Fibroblast of skin of scalp (primary cell): ENCODE measurements at regions not wholly inside any gene's neighbourhood (a gene's known extent, or its start where the extent isn't known, plus 50 kb on each side); places are given as distances from the start of the nearest gene placed in this dataset.

Experiments
- DNase-seq: peaks from one replicate; pipeline ENCODE4 v3.0.0-alpha.2; 2013

DNA sequence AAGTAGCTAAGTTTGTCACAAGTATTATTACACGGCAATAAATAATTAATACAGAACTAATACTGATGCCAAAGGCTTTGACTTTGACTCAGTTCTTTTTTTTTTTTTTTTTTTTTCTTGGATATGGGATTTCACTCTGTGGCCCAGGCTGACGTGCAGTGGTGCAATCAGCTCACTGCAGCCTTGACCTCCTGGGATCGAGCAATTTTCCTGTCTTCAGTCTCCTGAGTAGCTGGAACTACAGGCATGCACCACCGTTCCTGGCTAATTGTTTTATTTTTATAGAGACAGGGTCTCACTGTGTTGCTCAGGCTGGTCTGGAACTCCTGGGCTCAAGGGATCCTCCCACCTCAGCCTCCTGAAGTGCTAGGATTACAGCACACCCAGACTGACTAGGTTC, 284.5 kb downstream of the SS18 start:
- no peak for DNase-seq

DNA sequence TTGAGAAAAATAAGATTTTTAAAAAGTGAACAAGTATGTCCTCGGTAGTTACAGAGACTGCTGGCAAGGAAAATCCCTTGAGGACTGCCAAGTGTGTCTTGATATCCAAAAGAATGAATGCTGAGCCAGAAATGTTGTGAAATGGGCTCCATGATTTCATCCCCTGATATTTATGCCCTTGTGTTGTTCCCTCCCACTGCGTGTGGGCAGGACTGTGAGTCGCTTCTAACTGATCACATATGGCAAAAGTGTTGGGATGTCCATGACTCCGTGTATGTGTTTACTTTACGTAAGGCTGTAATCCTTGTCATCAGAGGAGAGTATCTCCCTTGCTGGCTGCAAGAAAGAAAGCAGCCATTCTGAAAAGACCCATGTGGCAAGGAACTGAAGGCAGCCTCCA, 285.1 kb downstream of the SS18 start:
- DNase-seq = peak; percentile 93

DNA sequence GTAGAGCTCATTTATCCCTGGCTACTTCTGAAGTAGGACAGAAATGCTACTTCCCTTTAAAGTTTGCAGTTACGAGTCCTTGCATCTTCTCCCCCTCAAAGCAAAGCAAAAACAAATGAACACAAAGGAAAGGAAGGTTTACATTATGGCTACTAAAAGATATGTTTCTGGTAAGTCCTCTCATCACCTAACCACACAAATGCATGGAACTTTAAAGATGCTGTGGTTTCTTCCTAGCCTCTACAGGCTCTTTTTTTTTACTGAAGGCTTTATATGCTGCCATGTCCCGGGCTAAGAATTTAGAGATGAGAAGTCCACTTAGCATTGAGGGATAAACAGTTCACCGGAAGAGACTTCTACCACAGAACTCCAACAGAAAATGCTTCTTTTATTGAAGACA, 291.2 kb downstream of the SS18 start:
- peak; percentile 65 for DNase-seq

DNA sequence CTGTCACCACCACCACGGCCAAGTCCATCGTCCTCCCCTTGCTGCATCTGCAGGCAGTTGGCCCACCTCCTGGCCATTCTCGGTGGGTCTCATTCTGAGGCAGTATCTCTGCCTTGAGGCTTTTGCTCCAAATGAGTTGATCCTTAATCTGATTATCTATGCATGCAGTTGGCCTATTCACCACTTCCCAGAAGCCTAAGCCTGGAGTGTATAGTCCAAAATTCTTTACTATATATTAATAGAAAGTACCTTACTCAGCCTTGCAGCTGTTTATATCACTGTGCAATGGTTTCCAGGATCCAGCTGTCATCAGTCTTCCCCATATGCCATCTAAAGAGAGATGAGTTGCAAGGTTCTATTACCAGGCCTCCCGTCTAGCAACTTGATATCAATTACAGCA, 292.4 kb downstream of the SS18 start:
- no peak for DNase-seq

DNA sequence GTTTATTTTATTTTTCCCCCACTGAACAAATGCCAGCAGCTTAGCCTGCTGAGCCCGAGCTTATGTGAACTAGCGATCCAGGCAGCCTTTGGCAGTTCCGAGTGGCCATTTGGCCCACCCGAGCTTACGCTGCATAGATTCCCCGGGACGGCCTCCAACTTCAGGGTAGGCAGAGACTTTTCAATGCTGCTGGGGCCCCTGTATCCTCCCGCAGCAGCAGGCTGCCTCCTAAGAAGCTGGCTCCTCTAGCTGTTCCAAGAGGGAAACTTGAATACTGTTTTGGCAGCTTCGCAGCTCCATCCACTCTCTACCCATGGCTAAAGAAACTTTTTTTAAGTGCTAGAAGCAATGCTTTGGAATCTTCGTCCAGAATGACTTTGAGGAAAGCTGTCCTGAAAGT, 295.2 kb downstream of the SS18 start:
- no peak for DNase-seq

DNA sequence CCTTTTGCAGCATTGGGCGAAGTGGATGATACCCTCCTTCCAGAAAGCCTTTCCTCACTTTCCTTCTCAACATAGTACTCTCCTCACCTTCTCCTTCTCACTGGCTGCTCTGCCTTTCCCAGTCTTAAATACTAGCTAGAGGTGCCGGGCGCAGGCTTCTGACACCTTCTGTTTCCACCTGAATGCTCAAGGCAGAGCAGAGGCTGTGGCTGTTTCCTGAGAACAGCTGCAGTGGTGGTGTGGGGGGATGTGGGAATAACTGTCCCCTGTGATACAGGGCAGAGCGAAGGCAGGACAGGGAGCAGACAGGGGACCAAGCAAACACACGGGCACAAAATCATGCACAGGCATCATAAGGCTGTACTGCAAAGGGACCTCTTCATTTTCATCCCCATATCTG, 303.1 kb downstream of the SS18 start:
- DNase-seq = no peak

DNA sequence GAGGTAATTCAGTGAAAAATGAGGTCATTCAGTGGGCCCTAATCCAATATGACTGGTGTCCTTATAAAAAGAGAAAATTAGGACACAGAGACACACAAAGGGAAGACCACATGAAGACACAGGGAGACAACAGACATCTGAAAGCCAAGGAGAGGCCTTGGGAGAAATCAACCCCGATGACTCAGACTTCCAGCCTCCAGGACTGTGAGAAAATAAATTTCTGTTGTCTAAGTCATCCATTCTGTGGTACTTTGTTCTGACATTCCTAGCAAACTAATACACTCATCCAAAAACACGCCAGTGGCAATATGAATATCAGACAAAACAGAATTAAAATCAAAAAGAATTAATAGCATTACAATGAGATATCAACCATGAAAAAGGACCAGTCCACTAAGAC, 303.7 kb downstream of the SS18 start:
- DNase-seq = peak; percentile 96

DNA sequence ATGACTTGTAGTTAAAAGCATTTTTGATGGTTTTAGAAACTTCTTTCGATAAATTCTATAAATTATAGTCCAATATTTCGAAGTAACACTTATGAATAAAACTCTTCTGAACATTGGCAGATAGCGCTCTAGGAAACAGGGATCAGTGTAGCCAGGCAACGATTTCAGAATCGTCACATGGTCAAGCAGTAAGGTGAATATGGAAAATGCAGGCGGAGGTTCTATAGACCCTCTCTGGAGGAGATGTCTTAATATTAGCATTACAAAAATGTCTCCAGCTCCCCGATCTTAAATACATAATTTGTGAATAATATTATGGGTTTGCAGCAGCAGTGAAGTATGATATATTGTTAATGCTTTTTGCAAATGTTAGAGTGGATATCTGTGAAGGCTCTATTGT, 310.3 kb downstream of the SS18 start:
- no peak for DNase-seq

DNA sequence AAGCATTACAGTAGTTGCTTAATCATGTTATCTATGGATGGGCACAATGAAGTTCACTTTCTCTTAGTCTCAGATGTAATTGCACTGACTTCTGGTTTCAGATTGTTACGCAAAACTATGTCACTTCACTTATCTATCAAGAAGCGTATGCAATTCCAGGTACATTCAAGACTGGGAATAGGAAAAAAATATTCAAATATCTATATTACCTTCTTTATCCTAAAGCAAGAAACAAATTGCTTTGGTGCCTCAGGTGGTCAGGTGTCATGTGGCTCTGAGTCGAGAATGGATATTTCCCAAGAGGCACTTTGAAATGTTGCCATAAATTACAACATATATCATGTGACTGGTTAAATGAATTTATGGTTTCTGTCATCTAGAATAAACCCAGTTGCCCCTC, 318.6 kb downstream of the SS18 start:
- DNase-seq = no peak

DNA sequence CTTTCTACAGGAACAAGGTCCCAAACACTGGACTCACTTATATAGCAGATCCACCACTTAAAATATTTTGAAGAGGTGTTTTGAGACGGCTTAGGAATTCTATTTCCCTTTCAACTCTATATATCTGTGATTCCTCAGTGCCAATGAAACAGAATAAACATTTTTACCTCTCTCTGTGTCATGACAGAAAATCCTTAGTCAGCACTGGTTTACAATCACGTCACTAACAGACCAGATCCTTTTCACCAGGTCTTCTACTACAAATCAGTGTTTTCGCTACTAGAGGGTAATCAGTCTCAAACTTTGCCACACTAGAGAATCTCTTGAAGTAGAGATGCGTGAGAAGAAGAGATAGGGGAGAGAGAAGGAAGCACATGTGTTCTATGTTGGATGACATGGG, 325.6 kb downstream of the SS18 start:
- DNase-seq = no peak

DNA sequence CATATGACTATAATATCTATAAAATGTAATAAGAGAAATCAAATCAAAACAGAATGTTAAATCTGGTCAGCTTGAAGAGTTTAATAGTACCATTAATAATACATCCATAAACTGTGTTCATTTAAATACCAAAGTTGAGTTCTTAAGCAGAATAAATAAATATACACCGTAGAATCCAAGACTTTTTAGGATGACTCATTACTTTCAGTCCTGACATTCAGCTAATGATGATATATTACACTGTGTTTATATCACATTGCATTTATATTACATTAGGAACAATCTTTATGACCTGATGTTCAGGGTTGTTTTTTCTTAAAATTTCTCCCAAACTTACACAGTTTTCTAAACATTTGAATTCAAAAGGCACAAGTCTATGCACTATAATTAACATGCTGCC, 331.3 kb downstream of the SS18 start:
- DNase-seq = peak; percentile 62

DNA sequence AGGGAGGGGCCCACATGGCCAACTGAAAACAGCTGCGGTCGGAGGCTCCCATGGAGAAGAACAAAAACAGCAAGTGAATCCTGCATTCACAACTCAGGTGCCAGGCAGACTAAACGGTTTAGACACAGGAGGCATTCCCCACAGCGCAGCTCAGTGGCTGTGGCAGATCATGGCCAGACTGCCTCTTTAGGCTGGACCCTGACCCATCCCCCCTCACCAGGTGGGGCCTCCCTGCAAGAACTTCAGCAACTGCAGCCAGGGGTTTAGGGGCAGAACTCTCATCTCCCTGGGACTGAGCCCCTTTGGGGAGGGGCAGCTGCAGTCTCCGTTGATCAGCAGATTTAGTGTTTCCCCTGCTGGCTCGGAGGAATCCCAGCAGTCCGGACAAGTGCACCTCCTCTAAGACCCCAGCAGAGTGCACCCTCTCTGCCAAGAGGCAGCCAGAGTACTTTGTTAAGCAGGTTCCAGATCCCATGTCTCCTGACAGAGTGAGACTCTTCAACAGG, 346.7 kb downstream of the SS18 start:
- DNase-seq = peak; percentile 29

DNA sequence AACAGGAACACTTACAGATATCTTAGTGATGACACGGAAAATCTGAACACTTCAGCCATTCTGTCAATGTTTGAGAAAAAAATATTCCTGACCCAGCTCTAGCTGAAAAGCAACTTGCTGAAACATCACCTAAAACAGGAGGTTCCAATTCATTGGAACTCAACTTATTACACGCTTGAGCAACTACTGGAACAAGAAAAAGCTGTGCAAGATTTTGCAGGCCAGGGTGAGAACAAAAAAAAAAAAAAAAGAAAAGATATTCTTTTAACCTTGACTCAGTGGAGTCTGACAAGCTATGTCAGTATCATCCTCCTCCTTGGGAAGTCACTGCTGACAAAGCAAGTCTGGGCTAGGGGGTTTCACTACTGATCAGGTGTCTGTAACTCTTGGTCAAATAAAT, 351.0 kb downstream of the SS18 start:
- no peak for DNase-seq

DNA sequence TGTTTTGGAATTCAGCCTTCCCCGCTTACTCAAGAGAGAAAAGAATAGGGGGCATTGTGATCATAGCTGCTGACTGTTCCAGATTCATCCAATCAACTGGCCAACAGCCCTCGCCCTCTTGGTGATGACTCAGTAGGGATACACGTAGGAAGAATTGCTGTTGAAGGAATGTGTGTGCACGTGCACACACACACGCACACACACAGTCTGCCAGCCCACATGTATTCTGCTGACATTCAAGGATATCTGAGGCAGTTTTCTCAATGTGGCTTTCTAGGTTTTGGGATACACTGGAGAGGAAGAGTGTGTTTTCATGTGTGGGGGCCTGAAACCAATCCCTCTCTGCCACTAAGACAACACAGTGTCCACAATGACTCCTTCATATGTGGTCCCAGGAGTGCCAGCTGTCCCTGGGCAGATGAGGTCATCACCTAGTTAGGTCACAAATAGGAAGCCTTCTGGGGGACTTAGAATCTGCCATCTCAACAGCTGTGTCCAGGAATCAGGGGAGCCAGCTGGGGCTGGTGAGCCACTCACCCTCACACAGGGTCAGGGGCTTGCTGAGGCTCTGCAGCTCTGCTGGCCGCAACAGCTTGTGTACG, 352.6 kb downstream of the SS18 start:
- DNase-seq = peak; percentile 99

DNA sequence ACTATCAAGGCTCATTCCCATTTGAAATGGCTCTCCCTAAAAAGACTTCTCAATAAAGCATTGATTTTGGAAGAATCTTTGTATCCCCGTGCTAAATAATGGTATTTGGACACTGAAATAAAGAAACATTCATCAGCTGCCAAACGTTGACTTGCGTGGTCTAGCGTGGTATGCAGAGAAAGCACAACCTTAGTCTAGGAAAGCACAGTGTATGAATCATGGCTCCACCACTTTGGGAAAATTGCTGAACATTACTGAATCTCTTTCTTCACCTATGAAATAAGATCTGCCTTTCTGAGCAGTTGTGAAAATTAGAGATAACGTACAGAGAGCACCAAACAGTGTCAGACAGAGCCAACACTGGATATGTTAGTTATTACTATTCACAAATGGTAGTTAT, 353.9 kb downstream of the SS18 start:
- peak; percentile 60 for DNase-seq

DNA sequence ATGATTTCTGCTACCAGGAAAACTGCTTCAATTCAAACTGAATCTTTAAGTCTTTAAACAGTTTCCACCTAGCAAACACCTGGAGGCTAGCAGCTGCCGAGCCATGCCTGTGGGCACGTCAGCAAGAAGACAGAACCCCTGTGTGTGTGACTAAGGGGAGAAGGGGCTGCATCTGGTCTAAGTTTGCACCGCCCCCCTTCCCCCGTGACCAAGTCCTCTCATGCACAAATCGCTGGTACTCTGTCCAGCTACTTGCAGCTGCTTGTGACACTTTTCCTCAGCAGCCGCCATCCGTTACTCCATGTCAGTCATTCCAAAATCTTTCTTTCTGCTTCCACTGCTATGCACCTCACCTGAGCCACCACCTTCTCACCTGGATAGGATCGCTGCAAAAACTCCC, 355.0 kb downstream of the SS18 start:
- no peak for DNase-seq

DNA sequence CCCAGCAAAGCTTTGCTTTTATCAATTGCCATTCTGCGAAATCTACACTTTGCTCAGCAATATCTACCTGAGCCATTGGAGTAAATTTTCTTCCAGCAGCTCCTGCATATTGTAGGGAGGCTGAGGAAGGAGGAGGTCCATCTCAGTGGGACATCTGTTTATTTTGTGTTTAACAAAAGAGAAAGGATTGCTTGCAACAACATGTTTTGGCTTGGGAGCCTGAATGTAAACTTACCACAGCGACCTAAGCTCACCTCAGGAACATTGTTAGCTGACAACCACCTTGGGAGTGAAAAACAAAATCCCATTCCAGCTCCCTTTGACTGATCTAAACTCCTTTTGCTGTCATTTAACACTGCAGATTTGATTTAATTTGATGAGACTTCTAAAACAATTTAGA, 356.1 kb downstream of the SS18 start:
- DNase-seq = no peak

DNA sequence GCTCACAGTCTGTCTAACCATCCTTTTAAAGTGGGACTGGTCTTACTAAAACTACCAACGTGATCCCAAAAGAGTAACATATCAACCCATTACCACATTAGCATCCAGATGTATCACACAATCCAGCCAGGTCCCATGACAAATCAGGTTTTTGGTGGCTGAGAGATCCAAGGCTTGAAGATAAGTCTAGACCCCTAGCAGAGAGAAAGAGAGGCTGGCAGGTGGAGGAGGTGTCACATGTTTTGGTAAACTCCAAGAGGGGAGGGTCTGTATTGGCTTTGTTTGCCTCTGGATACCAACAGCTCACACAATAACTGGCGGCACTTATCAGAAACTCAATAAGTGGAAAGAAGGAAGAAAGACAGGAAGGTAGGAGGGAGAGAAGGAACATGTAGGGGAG, 357.6 kb downstream of the SS18 start:
- DNase-seq = no peak

DNA sequence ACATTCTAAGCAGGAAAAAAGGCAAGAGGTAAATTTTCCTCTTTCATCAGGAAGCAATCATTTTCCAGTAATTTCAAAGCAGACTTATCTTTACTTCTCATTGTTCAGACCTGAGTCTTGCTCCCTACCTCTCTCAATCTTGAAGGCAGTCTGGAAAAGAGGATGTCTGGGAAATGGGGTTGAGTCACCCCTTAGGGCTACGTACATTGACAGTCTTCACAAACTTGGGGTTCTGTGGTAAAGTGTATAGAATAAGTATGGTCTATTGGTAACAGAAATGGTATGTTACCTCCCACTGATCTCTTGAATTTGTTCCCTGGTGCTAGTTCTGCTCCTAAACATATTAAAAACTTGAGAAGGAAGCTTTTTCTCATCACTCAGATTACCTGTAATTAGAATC, 361.3 kb downstream of the SS18 start:
- no peak for DNase-seq

DNA sequence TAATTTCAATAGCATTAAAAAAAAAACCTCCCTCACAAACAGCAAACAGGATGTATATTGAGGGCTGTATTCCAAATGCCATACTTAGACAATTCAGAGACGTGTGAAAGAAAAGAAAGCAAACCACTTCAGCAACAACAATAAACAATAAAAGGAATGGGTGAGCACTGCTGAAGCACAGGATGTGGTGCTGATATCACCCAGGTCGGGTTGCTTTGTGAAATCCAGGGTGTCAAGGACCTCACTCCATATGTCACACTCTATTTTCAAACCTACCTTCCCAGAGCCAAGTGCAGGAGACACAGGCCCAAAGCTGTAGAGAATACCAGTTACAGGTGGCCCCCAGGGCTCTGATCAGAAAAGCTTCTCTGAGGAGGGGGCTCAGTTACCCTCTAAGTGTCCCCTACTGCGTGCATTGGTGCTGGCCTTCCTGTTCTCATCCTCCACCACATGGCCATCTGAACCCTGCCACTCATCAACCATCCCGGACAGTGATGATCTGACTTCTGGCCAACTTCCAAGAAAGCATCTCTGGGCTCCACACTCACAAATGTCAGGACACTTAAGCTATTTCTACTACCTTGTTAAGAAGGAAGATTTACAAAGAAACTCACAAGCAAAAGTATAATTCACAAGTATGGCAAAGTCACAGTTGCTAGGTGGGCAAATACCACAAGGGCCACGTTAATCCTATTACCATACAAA, 363.0 kb downstream of the SS18 start:
- DNase-seq = no peak

DNA sequence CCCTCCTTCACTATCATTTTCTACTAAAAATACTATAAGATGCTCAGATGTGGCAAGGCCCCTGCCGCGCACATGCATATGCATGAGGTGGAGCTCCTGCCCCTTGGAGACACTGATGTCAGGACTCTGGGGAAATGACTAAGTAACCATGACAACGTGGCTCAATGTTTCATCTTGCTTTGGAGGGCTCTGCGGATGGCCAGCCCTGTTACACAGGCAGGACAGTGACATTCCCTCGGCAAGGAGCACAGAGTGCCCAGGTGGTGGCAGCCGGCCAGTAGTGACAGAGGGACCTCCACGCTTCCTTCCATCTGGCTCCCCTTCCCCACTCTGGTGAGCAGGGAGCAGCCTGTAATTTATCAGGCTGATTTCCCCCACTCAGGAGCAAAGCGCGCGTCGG, 364.1 kb downstream of the SS18 start:
- peak; percentile 83 for DNase-seq

DNA sequence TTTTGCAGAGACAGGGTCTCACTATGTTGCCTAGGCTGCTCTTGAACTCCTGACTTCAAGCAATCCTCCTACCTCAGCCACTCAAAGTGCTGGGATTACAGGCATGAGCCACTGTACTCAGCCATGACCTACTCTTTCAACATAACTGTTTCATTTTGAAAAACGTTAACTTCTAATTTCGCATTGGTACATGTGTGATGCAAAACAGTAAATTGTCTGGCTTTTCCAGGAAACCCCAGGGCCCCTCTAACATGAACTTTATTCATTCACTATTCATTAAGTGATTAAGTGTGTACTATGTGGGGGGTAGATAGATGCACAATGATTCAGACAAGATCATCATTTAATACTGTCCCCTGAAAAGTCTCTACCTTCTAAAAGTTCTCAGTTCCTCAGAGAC, 364.9 kb downstream of the SS18 start:
- no peak for DNase-seq

DNA sequence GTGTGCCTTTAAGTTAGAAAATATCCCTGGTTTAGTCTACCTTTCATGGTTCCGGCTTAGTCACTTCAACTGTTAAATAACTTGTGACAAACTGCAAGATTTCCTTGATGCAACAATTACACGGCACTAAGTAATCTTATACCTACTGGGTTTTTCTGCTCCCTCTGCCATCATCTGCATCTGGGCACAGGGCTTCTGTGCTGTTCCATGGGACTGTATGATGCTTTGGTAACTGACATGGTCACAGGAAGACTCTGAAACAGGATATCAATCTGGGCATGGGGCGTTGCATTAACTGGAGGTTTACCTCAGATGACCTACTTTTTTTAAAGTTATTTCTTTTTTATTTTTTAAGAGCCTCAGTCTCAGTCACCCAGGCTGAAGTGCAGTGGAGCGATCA, 365.4 kb downstream of the SS18 start:
- DNase-seq = no peak

DNA sequence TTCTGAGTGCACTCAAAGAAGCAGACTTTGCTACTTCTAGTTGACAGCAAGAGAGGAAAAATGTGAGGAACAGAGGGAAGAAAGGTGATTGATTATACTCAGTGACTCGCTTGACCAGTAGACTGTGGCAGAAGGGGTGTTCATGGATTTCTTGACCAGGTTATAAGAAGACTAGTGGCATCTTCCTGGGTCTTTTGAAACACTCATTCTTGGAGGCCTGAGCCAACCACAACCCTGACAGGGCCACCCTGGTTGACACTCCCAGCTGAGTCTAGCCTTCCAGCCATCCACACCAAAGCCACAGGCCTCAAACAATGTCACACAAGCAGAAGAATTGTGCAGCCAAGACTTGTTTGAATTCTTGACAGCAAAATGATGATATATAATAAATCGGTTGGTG, 366.3 kb downstream of the SS18 start:
- DNase-seq = no peak

DNA sequence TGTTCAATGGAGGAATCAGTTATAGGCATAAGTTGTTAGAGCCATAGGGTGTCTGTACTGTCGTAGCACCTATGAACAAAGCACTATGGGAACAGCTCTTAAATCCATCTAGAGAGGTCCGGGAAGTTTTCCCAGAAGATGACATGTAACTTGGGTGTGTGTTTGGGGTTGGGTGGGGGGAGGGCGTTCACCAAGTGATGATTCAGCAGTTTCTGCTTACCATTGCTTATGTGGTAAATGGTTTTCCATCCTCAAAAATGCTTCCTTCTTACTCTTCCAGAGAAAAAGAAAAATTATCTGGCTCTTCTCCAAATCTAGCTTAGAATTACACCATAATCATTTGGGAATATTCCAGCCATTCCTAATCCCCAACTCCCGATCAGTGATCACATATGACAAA, 361.1 kb upstream of the ZNF521 start:
- DNase-seq = peak; percentile 27
